ENCODE measurements at regions not wholly inside any gene's neighbourhood (a gene's known extent, or its start where the extent isn't known, plus 50 kb on each side); places are given as distances from the start of the nearest gene placed in this dataset.

GRCh38 chr19:57050863-57051262, 68.9 kb upstream of the USP29 start:
- Histone ChIP-seq H3K4me3 (ENCODE audit: low read length) (no peak overlapping the region), H3K36me3 (replicated peaks; ENCODE audit: insufficient read depth, low read length) (no peaks in the 10 kb centered on the region), H3K9me2 (replicated peaks; ENCODE audit: insufficient read depth, low read length) (no peaks in the 10 kb centered on the region), H3K79me2 (ENCODE audit: low read length) (no peaks in the 10 kb centered on the region), H3K9ac (ENCODE audit: low read length) (no peak overlapping the region), H3K4me1 (ENCODE audit: low read length) (no peaks in the 10 kb centered on the region), H4K20me1 (ENCODE audit: insufficient read depth, low read length) (no peaks in the 10 kb centered on the region), H3K27me3 (replicated peaks; ENCODE audit: insufficient read depth, low read length) (no peaks in the 10 kb centered on the region), H3K9me3 (replicated peaks; ENCODE audit: insufficient read depth, low read length) (no peaks in the 10 kb centered on the region), H3K4me2 (ENCODE audit: low read depth, low read length) (no peak overlapping the region), H3F3A (ENCODE audit: insufficient read depth, low read length) (no peaks in the 10 kb centered on the region), H3K27ac (ENCODE audit: low read length) (no peak overlapping the region), H2AFZ (ENCODE audit: low read length) (no peak overlapping the region)
- no peak for DNase-seq
- TF ChIP-seq CTCF (IDR thresholded peaks at IDR 0.05; ENCODE audit: low read length) (no peak), EZH2 (optimal IDR thresholded peaks at IDR 0.05; ENCODE audit: low read depth, low read length) (no peak), EZH2phosphoT487 (IDR thresholded peaks at IDR 0.05; ENCODE audit: low read length) (no peak)

DNA sequence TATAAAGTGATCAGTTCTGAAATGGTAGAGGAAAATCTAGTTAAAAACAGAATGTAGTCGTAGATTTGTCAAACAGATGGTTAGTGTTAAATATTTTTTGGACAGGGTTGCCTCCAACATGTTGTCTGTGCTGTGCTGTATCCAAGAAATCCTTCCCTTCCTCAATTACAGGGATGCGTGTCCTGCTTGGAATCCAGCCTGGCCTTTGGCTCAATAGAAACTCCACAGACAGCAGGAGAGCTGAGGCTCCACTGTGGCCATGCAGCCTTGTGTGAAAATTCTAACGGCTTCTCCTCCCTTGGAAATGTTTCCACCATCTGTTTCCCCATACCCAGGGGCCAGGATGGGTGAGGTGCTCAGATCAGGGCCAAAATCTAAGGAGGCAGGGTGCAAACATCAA, 67.7 kb upstream of the USP29 start:
- Histone ChIP-seq H3K9me2 (replicated peaks; ENCODE audit: insufficient read depth, low read length) (no peaks in the 10 kb centered on the region), H3K27ac (ENCODE audit: low read length) (no peak overlapping the region), H3K4me2 (ENCODE audit: low read depth, low read length) (no peak overlapping the region), H3K27me3 (replicated peaks; ENCODE audit: insufficient read depth, low read length) (no peaks in the 10 kb centered on the region), H3F3A (ENCODE audit: insufficient read depth, low read length) (no peaks in the 10 kb centered on the region), H3K4me3 (ENCODE audit: low read length) (no peak overlapping the region), H2AFZ (ENCODE audit: low read length) (no peak overlapping the region), H3K36me3 (replicated peaks; ENCODE audit: insufficient read depth, low read length) (no peaks in the 10 kb centered on the region), H3K4me1 (ENCODE audit: low read length) (no peaks in the 10 kb centered on the region), H3K9me3 (replicated peaks; ENCODE audit: insufficient read depth, low read length) (no peaks in the 10 kb centered on the region), H4K20me1 (ENCODE audit: insufficient read depth, low read length) (no peaks in the 10 kb centered on the region), H3K79me2 (ENCODE audit: low read length) (no peaks in the 10 kb centered on the region), H3K9ac (ENCODE audit: low read length) (no peak overlapping the region)
- DNase-seq: no peak
- TF ChIP-seq EZH2phosphoT487 (IDR thresholded peaks at IDR 0.05; ENCODE audit: low read length) (no peak), CTCF (IDR thresholded peaks at IDR 0.05; ENCODE audit: low read length) (no peak), EZH2 (optimal IDR thresholded peaks at IDR 0.05; ENCODE audit: low read depth, low read length) (no peak)

- Histone ChIP-seq H3K4me2 (ENCODE audit: low read depth, low read length) (no peak overlapping the region), H3K27ac (ENCODE audit: low read length) (no peak overlapping the region), H3K9me2 (replicated peaks; ENCODE audit: insufficient read depth, low read length) (no peaks in the 10 kb centered on the region), H3K4me3 (ENCODE audit: low read length) (no peak overlapping the region), H4K20me1 (ENCODE audit: insufficient read depth, low read length) (no peaks in the 10 kb centered on the region), H3K9me3 (replicated peaks; ENCODE audit: insufficient read depth, low read length) (no peaks in the 10 kb centered on the region), H3K27me3 (replicated peaks; ENCODE audit: insufficient read depth, low read length) (no peaks in the 10 kb centered on the region), H3K36me3 (replicated peaks; ENCODE audit: insufficient read depth, low read length) (no peaks in the 10 kb centered on the region), H2AFZ (ENCODE audit: low read length) (no peak overlapping the region), H3K9ac (ENCODE audit: low read length) (no peak overlapping the region), H3F3A (ENCODE audit: insufficient read depth, low read length) (no peaks in the 10 kb centered on the region), H3K4me1 (ENCODE audit: low read length) (no peaks in the 10 kb centered on the region), H3K79me2 (ENCODE audit: low read length) (no peaks in the 10 kb centered on the region)
- no peak for DNase-seq
- TF ChIP-seq EZH2 (optimal IDR thresholded peaks at IDR 0.05; ENCODE audit: low read depth, low read length) (no peak), EZH2phosphoT487 (IDR thresholded peaks at IDR 0.05; ENCODE audit: low read length) (no peak), CTCF (IDR thresholded peaks at IDR 0.05; ENCODE audit: low read length) (no peak)
These were observed 66.4 kb upstream of the USP29 start for GRCh38 chr19:57053401-57053800.
